ENCODE measurements at regions not wholly inside any gene's neighbourhood (a gene's known extent, or its start where the extent isn't known, plus 50 kb on each side); places are given as distances from the start of the nearest gene placed in this dataset.

- TF ChIP-seq, protein P1, sequence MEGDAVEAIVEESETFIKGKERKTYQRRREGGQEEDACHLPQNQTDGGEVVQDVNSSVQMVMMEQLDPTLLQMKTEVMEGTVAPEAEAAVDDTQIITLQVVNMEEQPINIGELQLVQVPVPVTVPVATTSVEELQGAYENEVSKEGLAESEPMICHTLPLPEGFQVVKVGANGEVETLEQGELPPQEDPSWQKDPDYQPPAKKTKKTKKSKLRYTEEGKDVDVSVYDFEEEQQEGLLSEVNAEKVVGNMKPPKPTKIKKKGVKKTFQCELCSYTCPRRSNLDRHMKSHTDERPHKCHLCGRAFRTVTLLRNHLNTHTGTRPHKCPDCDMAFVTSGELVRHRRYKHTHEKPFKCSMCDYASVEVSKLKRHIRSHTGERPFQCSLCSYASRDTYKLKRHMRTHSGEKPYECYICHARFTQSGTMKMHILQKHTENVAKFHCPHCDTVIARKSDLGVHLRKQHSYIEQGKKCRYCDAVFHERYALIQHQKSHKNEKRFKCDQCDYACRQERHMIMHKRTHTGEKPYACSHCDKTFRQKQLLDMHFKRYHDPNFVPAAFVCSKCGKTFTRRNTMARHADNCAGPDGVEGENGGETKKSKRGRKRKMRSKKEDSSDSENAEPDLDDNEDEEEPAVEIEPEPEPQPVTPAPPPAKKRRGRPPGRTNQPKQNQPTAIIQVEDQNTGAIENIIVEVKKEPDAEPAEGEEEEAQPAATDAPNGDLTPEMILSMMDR (IDR thresholded peaks at IDR 0.05), result no peak
- TF ChIP-seq EZH2phosphoT487 (IDR thresholded peaks at IDR 0.05) (no peak), EZH2 (IDR thresholded peaks at IDR 0.05) (no peak)
Measured at GRCh38 chrX:151825007-151825406, 87.7 kb upstream of the MAGEA4 start.

Measured in neural progenitor cell (in vitro differentiated cells).